Right lobe of liver (tissue), 6 donors: ENCODE measurements at regions not wholly inside any gene's neighbourhood (a gene's known extent, or its start where the extent isn't known, plus 50 kb on each side); places are given as distances from the start of the nearest gene placed in this dataset.

ENCODE experiments used
- ATAC-seq, 4 donors: fragments of 200-7000 bp; cut with Tn5 transposase; one replicate each; pipeline ENCODE4 v1.9.1; 2020; ENCODE audit warnings: mild to moderate bottlenecking in 4 of 4, moderate library complexity in 4 of 4
- DNase-seq, 3 donors: peaks; one replicate each; pipeline ENCODE4 v3.0.0-alpha.2; 2020
- H3K27ac ChIP-seq, 3 donors: fragments of 200-600 bp; one replicate each; pipeline ENCODE4 v1.8.0; 2022
- H3K27me3 ChIP-seq, 2 donors: fragments of 200-600 bp; one replicate each; pipeline ENCODE4 v1.8.0; 2022
- H3K36me3 ChIP-seq, 4 donors: fragments of 200-600 bp; sonication (generic) in 1 of 4; one replicate each; pipeline versions ENCODE4 v1.5.1 to v1.8.0; 2017 to 2022; ENCODE audit warnings: control low read depth in 1 of 4
- H3K4me1 ChIP-seq, 4 donors: fragments of 200-600 bp; sonication (generic) in 1 of 4; one replicate each; pipeline versions ENCODE4 v1.5.1 to v1.8.0; 2017 to 2022; ENCODE audit warnings: control low read depth in 1 of 4
- H3K4me3 ChIP-seq, 3 donors: fragments of 200-600 bp; one replicate each; pipeline ENCODE4 v1.8.0; 2022
- H3K9me3 ChIP-seq, 4 donors: fragments of 200-600 bp; sonication (generic) in 1 of 4; one replicate each; pipeline versions ENCODE4 v1.5.1 to v1.8.0; 2017 to 2022; ENCODE audit warnings: control low read depth in 1 of 4
- CTCF ChIP-seq, 4 donors: fragments of 200-600 bp in 3 of 4; fragments of 450-650 bp in 1 of 4; IDR thresholded peaks; one replicate each; pipeline versions ENCODE4 v1.5.1 to v1.8.0; 2016 to 2022; ENCODE audit warnings: antibody characterized with exemption in 4 of 4, mild to moderate bottlenecking in 2 of 4
- POLR2A ChIP-seq: fragments of 450-650 bp; IDR thresholded peaks from one replicate; pipeline ENCODE4 v1.6.1; 2017; ENCODE audit warnings: antibody characterized with exemption, mild to moderate bottlenecking
- WGBS: methylation state at CpG from one replicate; pipeline ENCODE4 v1.1.6; 2018; ENCODE audit warnings: low coverage, low lambda C conversion rate; ENCODE audit not compliant: insufficient coverage; ENCODE audit errors: missing lambda C conversion rate; 5-methylcytosine and 5-hydroxymethylcytosine counted together
- intact Hi-C, 2 donors: fragments of 100-400 bp; cut with DNase I; formaldehyde crosslinking; loops; one replicate each; pipeline versions ENCODE4 v1.11.2 to v1.14.1; 2022
- donor health status: DM: no; HTN: yes; CAD: no.
- donor health status: DM: no; HTN: no; CAD: no.
- donor health status: DM: no; HTN: no; CAD: no.
- donor health status: DM: no; HTN: yes; CAD: no.
- donor health status: DM: no; HTN: yes; CAD: no.

DNA sequence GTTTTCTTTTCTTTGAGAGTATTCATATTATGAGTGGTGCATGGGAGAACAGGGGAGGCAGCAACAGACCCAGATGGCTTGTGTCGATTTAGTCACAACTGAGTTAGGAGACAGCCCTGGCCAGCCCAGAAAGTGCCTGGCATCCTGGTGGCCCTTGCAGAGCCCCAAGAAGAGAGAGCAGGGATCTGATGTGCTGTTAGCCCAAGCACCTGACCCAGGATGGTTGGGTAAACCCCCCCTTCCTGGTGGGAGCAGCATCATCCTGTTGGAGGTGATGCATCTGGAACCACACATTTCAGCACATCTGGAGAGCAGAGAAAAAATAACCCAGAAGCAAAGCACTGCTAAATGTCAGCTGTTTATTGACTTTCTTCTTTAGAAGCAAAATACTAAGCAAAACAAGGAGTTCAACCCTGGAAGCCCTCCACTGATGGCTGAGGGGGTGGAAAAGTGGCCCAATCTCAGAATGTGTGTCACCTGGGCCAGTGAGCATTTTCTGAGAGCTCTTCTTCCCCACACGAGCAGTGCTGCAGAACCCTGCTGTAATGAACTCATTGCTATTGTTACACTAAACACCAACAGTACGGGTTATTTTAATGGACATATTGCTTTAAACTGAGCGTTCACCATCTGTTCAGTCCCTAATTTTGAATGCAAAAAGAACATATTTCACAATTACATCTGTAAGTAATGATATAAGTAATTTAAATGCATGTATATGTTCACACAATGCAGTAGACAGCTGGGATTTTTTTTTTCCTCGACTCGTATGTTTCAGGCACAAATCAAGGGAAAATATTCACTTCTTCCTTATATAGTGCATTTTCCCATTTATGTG lies 100.6 kb upstream of the SMIM21 start:
- no peak for DNase-seq
- ATAC-seq, result no peak
- no peaks in the 10 kb centered on the region for H3K9me3 ChIP-seq
- no peak for TF ChIP-seq POLR2A
- no peak for TF ChIP-seq CTCF (IDR thresholded peaks at IDR 0.05)
- no peak overlapping the region for H3K27ac ChIP-seq
- H3K4me1 ChIP-seq, result no peaks in the 10 kb centered on the region
- H3K27me3 ChIP-seq, result no peaks in the 10 kb centered on the region
- H3K4me3 ChIP-seq, result no peak overlapping the region
- 40% methylated on average over 5 of the region's 6 CpGs for WGBS
- no peaks in the 10 kb centered on the region for H3K36me3 ChIP-seq
- intact Hi-C loops, result no loop called here

GRCh38 chr18:75526038-75526437 lies 98.5 kb upstream of the SMIM21 start:
- Histone ChIP-seq H3K9me3 (no peaks in the 10 kb centered on the region), H3K36me3 (no peaks in the 10 kb centered on the region), H3K27me3 (no peaks in the 10 kb centered on the region), H3K4me3 (no peak overlapping the region), H3K27ac (no peak overlapping the region), H3K4me1 (no peaks in the 10 kb centered on the region)
- TF ChIP-seq CTCF (IDR thresholded peaks at IDR 0.05) (no peak), POLR2A (no peak)
- WGBS, result 58% methylated on average over 6 of the region's 6 CpGs
- no peak for ATAC-seq
- no peak for DNase-seq
- intact Hi-C loops, result no loop called here

GRCh38 chr18:75525331-75525730 lies 97.8 kb upstream of the SMIM21 start:
- no peak for ATAC-seq
- H3K27ac ChIP-seq, result no peak overlapping the region
- no peak for TF ChIP-seq CTCF (IDR thresholded peaks at IDR 0.05)
- TF ChIP-seq POLR2A, result no peak
- 45% methylated on average over 4 of the region's 7 CpGs for WGBS
- H3K9me3 ChIP-seq, result no peaks in the 10 kb centered on the region
- H3K27me3 ChIP-seq, result no peaks in the 10 kb centered on the region
- no peak overlapping the region for H3K4me3 ChIP-seq
- no peak for DNase-seq
- intact Hi-C loops, result no loop called here
- H3K36me3 ChIP-seq, result no peaks in the 10 kb centered on the region
- no peaks in the 10 kb centered on the region for H3K4me1 ChIP-seq

DNA sequence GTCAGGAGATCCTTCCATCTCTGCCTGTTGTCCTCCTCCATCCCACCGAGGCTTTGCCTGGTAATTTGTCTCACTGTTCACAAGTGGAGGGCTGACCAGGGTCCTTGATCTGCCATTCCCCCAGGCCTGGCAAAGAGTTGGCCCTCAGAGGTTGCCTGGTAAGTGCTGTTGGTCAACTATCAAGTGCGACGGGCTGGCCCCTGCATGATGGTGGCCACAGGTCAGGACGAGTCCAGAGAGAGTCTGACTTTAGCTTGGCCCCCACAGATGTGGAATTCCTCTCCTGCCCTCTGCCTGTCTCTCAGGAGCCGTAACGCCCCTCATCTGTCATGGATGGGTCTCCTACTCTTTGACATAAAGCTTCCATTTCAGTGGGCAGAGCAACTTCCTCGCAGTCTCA lies 97.3 kb upstream of the SMIM21 start:
- Histone ChIP-seq H3K9me3 (no peaks in the 10 kb centered on the region), H3K36me3 (no peaks in the 10 kb centered on the region), H3K27ac (no peak overlapping the region), H3K27me3 (no peaks in the 10 kb centered on the region), H3K4me3 (no peak overlapping the region), H3K4me1 (no peaks in the 10 kb centered on the region)
- no peak for ATAC-seq
- TF ChIP-seq POLR2A (no peak), CTCF (IDR thresholded peaks at IDR 0.05) (no peak)
- no peak for DNase-seq
- intact Hi-C loops, result no loop called here
- 65% methylated on average over 5 of the region's 7 CpGs for WGBS
